ENCODE measurements at regions not wholly inside any gene's neighbourhood (a gene's known extent, or its start where the extent isn't known, plus 50 kb on each side); places are given as distances from the start of the nearest gene placed in this dataset.

- TF ChIP-seq CTCF (IDR thresholded peaks at IDR 0.05) (no peak), POLR2A (IDR thresholded peaks at IDR 0.05; ENCODE audit: low read depth) (no peak), EP300 (IDR thresholded peaks at IDR 0.05) (no peak), POLR2AphosphoS5 (IDR thresholded peaks at IDR 0.05) (no peak)
These were observed 129.7 kb upstream of the PDE4D start for GRCh38 chr5:60023255-60023654.
